Ishikawa (cell line): ENCODE measurements at regions not wholly inside any gene's neighbourhood (a gene's known extent, or its start where the extent isn't known, plus 50 kb on each side); places are given as distances from the start of the nearest gene placed in this dataset.

Experiments used
- CEBPB ChIP-seq: IDR thresholded peaks from 2 replicates; pipeline ENCODE4 v1.6.1; 2012
- CREB1 ChIP-seq: IDR thresholded peaks from 2 replicates; pipeline ENCODE4 v1.6.1; 2012; ENCODE audit warnings: low read depth
- EGR1 ChIP-seq: IDR thresholded peaks from 2 replicates; pipeline ENCODE4 v1.6.1; 2012
- EP300 ChIP-seq: IDR thresholded peaks from 2 replicates; pipeline ENCODE4 v1.6.1; 2012; ENCODE audit warnings: borderline replicate concordance
- FOXM1 ChIP-seq: IDR thresholded peaks from 2 replicates; pipeline ENCODE4 v1.6.1; 2012; ENCODE audit warnings: low read depth, borderline replicate concordance
- NFIC ChIP-seq: IDR thresholded peaks from 2 replicates; pipeline ENCODE4 v1.6.1; 2012
- RAD21 ChIP-seq: IDR thresholded peaks from 2 replicates; pipeline ENCODE4 v1.6.1; 2012; ENCODE audit warnings: low read depth
- TAF1 ChIP-seq: IDR thresholded peaks from 2 replicates; pipeline ENCODE4 v1.6.1; 2012; ENCODE audit warnings: low read depth, mild to moderate bottlenecking
- TCF12 ChIP-seq: IDR thresholded peaks from 2 replicates; pipeline ENCODE4 v1.6.1; 2012; ENCODE audit warnings: low read depth
- TEAD4 ChIP-seq: IDR thresholded peaks from 2 replicates; pipeline ENCODE4 v1.6.1; 2012
- USF1 ChIP-seq: IDR thresholded peaks from 2 replicates; pipeline ENCODE4 v1.6.1; 2012
- YY1 ChIP-seq: IDR thresholded peaks from 2 replicates; pipeline ENCODE4 v1.6.1; 2012; ENCODE audit warnings: low read depth
- ZBTB7A ChIP-seq: IDR thresholded peaks from 2 replicates; pipeline ENCODE4 v1.6.1; 2012; ENCODE audit warnings: low read depth
- TF ChIP-seq, protein P1 (sequence below): IDR thresholded peaks from 2 replicates; pipeline ENCODE4 v1.6.1; 2012; ENCODE audit warnings: low read depth, mild to moderate bottlenecking
- TF ChIP-seq, protein P2 (sequence below): IDR thresholded peaks from 2 replicates; pipeline ENCODE4 v1.6.1; 2012

GRCh38 chr3:59171491-59171890 is 121.7 kb upstream of the CFAP20DC start:
- TF ChIP-seq, protein P1, sequence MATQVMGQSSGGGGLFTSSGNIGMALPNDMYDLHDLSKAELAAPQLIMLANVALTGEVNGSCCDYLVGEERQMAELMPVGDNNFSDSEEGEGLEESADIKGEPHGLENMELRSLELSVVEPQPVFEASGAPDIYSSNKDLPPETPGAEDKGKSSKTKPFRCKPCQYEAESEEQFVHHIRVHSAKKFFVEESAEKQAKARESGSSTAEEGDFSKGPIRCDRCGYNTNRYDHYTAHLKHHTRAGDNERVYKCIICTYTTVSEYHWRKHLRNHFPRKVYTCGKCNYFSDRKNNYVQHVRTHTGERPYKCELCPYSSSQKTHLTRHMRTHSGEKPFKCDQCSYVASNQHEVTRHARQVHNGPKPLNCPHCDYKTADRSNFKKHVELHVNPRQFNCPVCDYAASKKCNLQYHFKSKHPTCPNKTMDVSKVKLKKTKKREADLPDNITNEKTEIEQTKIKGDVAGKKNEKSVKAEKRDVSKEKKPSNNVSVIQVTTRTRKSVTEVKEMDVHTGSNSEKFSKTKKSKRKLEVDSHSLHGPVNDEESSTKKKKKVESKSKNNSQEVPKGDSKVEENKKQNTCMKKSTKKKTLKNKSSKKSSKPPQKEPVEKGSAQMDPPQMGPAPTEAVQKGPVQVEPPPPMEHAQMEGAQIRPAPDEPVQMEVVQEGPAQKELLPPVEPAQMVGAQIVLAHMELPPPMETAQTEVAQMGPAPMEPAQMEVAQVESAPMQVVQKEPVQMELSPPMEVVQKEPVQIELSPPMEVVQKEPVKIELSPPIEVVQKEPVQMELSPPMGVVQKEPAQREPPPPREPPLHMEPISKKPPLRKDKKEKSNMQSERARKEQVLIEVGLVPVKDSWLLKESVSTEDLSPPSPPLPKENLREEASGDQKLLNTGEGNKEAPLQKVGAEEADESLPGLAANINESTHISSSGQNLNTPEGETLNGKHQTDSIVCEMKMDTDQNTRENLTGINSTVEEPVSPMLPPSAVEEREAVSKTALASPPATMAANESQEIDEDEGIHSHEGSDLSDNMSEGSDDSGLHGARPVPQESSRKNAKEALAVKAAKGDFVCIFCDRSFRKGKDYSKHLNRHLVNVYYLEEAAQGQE: no peak
- TF ChIP-seq FOXM1 (no peak), YY1 (no peak), NFIC (no peak), TAF1 (no peak), TEAD4 (no peak), ZBTB7A (no peak), RAD21 (no peak), CEBPB (no peak), CREB1 (no peak)

DNA sequence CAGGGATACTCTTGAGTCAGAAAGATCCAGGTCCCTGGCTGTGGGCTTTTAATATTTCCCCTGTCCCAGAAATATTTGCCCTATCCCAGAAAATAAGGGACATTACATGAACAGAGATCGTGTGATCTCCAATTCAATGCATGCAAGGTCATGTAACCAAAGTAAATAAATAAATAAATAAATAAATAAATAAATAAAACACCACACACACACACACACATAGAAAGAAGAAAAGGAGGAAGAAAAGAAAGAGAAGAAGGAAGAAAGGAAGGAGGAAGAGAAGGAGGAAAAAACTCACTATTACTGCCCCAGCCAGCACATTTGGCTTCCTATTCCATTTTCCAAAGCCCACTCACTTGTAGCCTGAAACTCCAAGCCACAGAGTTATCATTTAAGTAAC is 117.9 kb upstream of the CFAP20DC start:
- TF ChIP-seq EP300: no peak
- TF ChIP-seq TAF1: no peak
- no peak for TF ChIP-seq ZBTB7A
- TF ChIP-seq FOXM1: no peak
- TF ChIP-seq NFIC: no peak
- no peak for TF ChIP-seq TCF12
- TF ChIP-seq TEAD4: no peak
- TF ChIP-seq, protein P1: no peak
- no peak for TF ChIP-seq USF1
- no peak for TF ChIP-seq CEBPB
- TF ChIP-seq YY1: no peak
- TF ChIP-seq EGR1: no peak
- TF ChIP-seq, protein P2, sequence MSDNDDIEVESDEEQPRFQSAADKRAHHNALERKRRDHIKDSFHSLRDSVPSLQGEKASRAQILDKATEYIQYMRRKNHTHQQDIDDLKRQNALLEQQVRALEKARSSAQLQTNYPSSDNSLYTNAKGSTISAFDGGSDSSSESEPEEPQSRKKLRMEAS: no peak

DNA sequence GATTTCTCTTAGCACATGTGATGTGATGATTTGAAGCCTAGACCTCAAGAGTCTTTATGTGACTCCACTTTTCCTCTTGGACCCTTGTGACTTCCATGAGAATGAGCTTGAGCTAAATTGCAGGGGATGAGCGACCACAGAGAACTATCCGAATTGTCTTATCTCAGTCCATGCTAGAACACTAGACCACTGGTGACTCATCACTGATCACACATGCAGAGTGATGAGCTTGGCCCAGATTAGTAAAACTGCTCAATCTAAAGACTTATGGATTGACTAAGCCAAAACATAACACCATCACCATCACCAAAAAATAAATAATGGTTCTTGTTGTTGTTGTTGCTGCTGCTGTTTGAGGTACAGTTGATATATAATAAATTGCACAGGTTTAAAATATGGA is 114.1 kb upstream of the CFAP20DC start:
- TF ChIP-seq NFIC (no peak), EGR1 (no peak), CREB1 (no peak)

- TF ChIP-seq CREB1 (no peak), EP300 (no peak), EGR1 (no peak), YY1 (no peak), TAF1 (no peak), NFIC (no peak), TCF12 (no peak), TEAD4 (no peak), CEBPB (no peak), USF1 (no peak), RAD21 (no peak), FOXM1 (no peak), ZBTB7A (no peak)
- TF ChIP-seq, protein P2: no peak
- TF ChIP-seq, protein P1: no peak
These were observed 111.2 kb upstream of the CFAP20DC start for GRCh38 chr3:59161048-59161447.

DNA sequence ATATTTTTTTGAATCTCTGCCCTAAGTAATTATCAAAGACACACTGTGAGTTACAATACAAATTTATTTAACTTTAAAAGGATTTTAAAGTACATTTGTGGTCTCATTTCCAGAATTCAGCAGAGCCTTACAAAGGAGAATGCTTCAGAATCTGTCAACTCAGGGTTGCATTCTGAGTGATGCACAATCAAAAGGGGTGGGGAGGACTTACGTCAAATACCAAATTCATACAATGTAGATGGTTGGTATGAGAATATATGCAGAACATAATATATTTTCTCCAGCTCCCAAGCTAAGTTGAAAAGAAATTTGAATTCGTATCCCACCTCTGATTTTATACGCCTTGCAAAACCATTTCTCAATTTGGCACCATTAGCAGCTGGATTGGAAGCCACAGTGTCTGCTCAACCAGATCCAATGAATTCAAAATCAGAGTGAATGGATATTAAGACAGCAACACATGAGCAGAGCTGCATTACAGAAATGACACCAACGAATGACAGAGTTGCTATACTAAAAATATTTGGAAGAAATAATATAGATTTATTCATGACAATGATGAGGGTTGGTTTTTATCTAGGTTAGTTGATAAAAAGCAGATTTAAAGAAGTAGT is 110.4 kb upstream of the CFAP20DC start:
- no peak for TF ChIP-seq ZBTB7A
- TF ChIP-seq NFIC: no peak
- no peak for TF ChIP-seq RAD21
- TF ChIP-seq EGR1: no peak
- TF ChIP-seq, protein P2: no peak
- no peak for TF ChIP-seq FOXM1
- no peak for TF ChIP-seq USF1
- TF ChIP-seq CREB1: no peak
- no peak for TF ChIP-seq EP300
- no peak for TF ChIP-seq TAF1
- TF ChIP-seq TEAD4: no peak
- TF ChIP-seq CEBPB: no peak
- no peak for TF ChIP-seq TCF12
- TF ChIP-seq YY1: no peak
- TF ChIP-seq, protein P1: no peak
